GM12892 (cell line): ENCODE measurements at regions not wholly inside any gene's neighbourhood (a gene's known extent, or its start where the extent isn't known, plus 50 kb on each side); places are given as distances from the start of the nearest gene placed in this dataset.

Source experiments
- POLR2A ChIP-seq: IDR thresholded peaks from 2 replicates; pipeline ENCODE4 v1.6.1; 2011; ENCODE audit warnings: low read depth, low read length, control low read depth
- POLR2AphosphoS5 ChIP-seq: IDR thresholded peaks from 2 replicates; pipeline ENCODE4 v1.6.1; 2011; ENCODE audit warnings: low read depth, low read length, control low read depth

- TF ChIP-seq POLR2A, result no peak
- TF ChIP-seq POLR2AphosphoS5, result no peak
Observed at GRCh38 chr13:64938660-64939059, 2291.5 kb downstream of the PCDH9 start.
